ENCODE measurements at regions not wholly inside any gene's neighbourhood (a gene's known extent, or its start where the extent isn't known, plus 50 kb on each side); places are given as distances from the start of the nearest gene placed in this dataset.

GRCh38 chr2:16032282-16033031 is 92.1 kb downstream of the MYCN start:
- TF ChIP-seq POLR2A (IDR thresholded peaks at IDR 0.05): no peak
- no peak for TF ChIP-seq CTCF (IDR thresholded peaks at IDR 0.05)
- TF ChIP-seq POLR2AphosphoS5 (IDR thresholded peaks at IDR 0.05; ENCODE audit: insufficient read depth in 1 of 2, low read depth in 1 of 2): no peak
